ENCODE measurements at regions not wholly inside any gene's neighbourhood (a gene's known extent, or its start where the extent isn't known, plus 50 kb on each side); places are given as distances from the start of the nearest gene placed in this dataset.
"Not testable (repeated sequence)": the region's sequence is repeated elsewhere in the genome, so short reads cannot be mapped to it uniquely, and the experiment has no call there.

GRCh38 chr2:159880729-159881128 lies 82.7 kb upstream of the CD302 start:
- no peak for DNase-seq

DNA sequence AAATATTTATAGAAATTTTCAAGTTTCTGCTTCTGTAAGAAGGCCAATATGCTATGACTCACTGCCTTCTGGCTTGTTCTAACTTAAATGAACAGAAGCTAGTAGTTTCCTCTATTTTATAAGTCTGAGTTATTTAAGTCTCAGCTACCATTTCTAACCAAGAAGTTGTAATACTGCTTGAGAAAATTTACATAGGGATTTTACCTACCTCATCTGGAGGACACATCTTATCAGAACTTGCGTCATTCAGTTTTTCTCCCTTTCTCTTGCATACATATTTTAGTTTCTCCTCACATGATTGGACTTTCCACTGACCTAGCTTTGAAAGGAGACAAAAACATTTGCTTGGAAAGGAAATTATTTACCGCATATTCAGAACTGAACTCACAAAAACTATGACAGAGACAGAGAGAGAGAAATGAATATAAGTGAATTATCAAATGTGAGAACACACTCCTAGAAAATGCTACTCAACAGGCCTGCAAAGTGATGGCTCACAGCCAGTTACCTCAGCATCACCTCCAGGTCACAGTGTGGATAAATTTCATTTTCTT lies 81.1 kb upstream of the CD302 start:
- DNase-seq: peak; percentile 83 to 98 (median 95)

DNA sequence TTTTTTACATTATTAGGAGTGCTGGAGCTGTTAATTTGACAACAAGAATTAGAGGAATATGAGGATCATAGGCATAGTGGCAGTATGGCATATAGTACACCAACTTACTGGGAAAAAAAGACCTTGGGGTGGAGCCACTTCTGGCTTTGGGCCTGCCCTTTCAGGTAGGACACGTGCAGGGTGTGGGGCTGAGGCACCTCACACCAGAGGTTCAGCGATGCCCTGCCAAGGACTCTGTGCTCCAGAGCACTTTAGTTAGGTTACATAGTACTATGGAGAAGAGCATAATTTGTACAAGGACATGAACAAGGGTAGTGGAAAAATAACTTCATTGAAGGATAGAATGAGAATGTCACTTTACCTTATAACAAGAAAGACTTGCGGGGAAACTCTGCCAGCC lies 77.1 kb upstream of the CD302 start:
- no peak for DNase-seq

GRCh38 chr2:159873258-159873657 lies 75.2 kb upstream of the CD302 start:
- DNase-seq: no peak

DNA sequence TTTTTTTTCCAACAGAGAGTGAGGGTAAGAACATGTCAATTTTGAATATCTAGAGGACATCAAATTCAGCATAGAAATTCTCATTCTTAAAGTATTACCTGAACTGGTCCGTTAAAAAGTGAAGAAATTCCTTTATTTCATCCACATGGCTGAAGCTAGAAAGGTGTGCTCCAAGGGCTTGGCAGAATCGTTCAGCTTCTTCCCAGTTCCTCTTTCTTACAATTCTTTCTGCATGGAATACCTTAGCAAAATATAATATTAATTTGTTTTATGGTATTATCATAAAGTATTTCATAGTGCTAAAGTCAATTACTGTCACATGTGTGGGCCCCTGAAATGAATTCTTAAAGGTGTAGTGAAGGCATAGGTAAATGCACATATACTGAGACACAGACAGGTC lies 74.3 kb upstream of the CD302 start:
- no peak for DNase-seq

- not testable (repeated sequence) for DNase-seq
Observed at GRCh38 chr2:159868598-159869159, 70.7 kb upstream of the CD302 start.

DNA sequence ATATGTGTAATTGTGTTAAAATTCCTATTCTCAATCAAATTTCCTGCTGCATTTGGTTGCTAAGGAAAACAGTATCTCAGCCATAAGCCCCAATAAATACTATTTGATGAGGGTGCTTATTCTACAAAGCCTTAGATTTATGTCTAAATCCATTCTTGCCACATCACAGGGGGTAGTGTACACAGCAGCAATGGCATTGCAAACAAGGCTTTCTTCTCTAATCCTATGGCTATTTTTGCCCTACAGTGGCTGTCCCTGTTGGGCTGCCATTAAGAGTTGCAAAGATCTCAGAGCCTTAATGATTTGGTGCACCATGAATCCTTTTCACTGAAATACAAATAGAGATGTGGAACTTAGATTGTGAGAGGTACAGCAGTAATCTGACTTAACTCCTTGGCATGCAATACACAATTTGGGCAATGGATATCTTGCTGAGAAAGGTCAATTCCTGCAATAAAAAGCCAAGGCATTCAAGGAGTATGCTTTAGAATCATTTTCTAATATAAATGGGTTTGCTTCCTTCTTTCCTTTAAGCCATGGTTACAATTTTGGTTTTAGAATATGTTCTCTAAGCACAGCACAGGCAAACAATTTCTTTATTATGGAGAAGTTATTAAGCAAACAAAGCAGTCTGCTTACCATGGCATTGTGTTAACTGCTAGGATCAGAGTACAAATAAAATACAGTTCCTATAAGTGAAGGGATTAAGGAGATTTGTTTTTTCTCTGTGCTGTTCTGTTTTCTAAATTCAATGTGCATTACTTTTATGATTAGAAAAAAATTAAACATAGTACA lies 69.8 kb upstream of the CD302 start:
- DNase-seq: no peak

DNA sequence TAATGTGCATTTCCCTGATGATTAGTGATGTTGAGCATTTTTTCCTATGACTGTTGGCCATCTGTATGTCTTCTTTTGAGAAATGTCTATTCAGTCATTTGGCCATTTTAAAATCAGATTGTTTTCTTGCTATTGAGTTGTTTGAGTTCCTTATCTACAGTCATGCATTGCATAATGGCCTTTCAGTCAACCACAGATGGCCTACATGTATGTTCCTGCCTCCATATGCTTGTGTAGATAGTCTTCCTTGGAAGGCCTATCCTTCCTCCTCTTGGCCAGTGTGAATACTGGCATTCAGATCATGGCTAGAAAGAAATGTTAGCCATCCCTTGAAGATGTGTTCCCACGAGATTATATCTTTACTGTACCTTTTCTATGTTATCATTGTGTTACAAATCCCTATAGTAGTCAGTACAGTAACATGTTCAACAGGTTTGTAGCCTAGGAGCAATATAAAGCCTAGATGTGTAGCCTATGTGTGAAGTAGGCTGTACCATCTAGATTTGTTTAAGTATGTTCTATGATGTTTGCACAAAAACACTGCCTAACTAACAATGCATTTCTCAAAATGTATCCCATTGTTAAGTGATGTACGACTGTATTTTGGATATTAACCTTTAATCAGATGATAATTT lies 65.6 kb upstream of the CD302 start:
- no peak for DNase-seq

DNA sequence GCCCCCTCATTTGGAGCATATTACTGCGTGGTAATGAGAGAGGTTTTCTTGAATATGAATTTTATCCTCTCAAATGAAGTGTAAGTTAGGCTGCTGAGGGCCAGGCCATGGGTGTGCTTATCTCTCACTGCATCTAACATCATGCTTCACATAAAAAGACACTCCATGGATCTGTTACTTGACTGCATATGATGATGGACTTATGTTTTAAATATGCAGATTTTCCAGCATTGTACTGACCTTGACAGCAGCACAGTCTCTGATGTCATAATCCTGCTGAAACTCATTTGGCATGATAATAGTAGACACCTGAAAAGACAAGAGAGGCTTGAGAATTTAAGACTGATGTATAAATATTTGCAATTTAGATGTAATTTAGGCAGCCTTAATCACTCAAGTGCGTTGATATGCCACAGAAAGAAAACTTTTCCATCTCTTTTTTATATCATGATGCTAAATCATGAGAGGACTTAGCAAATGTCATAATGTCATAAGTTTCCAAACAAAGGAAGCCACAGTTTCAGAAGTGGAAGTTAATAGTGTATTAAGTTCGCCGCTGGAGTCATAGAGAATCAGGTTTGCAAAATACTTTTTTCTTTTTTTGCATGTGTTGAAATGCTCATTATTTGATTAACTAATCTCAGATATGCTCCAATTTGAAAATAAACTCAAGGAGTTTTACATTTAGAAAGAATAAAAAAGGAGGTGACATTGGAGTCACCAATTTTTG lies 62.7 kb upstream of the CD302 start:
- peak; percentile 6 to 53 (median 42) for DNase-seq

- no peak for DNase-seq
Observed at GRCh38 chr2:159859583-159859982, 61.6 kb upstream of the CD302 start.

DNA sequence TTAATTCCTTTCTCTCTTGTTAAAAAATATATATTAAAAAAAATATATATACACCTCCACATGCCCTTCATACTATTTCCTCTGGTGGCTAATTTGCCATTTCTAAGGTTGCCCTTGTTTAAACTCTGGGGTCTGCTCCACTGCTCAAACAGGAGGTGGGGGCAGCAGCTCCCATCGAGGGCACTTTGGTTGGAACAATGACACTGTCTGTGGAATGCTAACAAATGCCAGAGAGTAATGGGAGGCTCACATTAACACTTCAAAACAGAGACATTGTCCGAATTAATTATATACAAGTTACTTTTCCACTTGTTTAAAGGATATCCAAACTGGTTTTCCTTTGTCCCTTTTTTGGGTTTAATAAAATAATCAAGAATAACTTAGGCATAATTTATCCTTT lies 58.8 kb upstream of the CD302 start:
- DNase-seq: no peak

GRCh38 chr2:159855557-159856061 lies 57.6 kb upstream of the CD302 start:
- peak; percentile 60 to 67 (median 66) for DNase-seq

GRCh38 chr2:159855143-159855542 lies 57.1 kb upstream of the CD302 start:
- peak; percentile 4 to 46 (median 38) for DNase-seq

DNA sequence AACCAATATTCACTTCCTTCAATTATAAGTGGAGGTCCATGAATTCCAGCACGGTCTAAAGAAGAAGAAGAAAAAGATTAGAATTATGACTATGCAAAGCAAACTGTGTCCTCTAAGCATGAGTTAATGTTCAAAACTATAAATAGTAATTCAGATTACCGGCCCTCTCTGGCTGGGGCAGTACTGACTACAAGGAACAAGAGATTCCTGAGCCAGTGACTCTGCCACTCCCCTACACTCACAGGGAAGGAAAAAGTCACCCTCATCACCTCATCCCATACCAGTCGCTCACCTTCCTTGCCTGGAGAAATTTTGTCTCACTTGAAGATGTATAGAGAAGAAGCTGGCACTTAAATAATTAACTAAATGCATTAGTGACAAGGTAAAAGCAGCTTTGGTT lies 56.5 kb upstream of the CD302 start:
- DNase-seq: no peak

DNA sequence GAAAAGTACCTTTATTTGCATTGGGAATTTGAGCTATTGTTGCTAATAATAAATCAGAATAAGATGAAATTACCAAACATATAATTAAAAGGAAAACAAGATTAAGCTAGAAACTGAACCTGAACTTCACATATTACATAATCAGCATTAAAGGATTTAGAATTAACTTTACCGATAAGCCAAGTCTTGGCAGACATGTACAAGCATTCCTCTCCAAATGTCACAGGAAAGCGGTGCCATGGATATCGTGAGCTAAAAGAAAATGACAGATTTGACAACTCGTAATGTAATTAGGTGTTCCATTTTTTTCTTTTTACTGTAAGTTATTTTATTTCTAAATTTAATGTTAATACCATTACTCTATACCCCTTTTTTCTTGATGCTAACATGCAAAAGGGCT lies 55.1 kb upstream of the CD302 start:
- DNase-seq: no peak

GRCh38 chr2:159851941-159852340 lies 53.9 kb upstream of the CD302 start:
- no peak for DNase-seq

GRCh38 chr2:159850789-159851188 lies 52.8 kb upstream of the CD302 start:
- no peak for DNase-seq

DNA sequence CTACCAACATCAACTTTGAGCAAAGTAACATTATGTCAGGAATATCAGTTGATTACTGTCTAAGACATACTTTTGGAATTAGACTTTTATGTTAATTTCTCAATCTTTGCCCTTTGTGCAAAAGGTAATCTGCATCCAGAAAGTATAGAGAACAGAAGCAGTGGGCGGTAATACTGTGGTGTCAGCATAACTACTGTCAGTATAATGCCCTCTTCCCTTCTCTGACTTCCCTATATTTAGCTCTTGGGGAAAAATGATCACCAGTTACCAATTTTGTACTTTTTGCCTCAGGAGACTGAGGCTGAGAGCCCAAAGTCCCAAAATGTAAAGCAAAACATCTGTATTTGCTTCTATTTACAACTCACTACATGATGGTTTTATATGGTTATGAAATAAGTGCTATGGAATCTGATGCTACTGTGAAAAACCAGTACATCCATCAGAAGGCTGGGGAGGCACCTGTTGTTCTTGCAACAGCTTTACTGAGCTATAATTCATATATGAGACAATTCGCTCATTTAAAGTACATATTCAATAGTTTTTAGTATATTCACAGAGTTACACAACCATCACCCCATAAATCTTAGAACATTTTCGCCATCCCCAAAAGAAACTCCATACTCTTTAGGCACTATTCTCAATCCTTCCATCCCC lies 51.3 kb upstream of the CD302 start:
- peak; percentile 59 to 69 (median 68) for DNase-seq

All from suppressor macrophage treated with lipopolysaccharide for 1 hour (primary cell).